ENCODE measurements at regions not wholly inside any gene's neighbourhood (a gene's known extent, or its start where the extent isn't known, plus 50 kb on each side); places are given as distances from the start of the nearest gene placed in this dataset.
"Not testable (repeated sequence)": the region's sequence is repeated elsewhere in the genome, so short reads cannot be mapped to it uniquely, and the experiment has no call there.

DNA sequence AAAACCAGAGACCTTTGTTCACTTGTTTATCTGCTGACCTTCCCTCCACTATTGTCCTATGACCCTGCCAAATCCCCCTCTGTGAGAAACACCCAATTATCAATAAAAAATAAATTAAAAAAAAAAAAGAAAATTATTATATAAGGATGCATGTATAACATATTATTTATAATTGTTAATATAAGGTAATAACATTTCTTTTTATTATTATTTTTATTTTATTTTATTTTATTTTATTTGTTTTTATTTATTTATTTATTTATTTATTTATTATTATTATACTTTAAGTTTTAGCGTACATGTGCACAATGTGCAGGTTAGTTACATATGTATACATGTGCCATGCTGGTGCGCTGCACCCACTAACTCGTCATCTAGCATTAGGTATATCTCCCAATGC, 672.9 kb upstream of the IMPG1 start:
- TF ChIP-seq, protein P1, sequence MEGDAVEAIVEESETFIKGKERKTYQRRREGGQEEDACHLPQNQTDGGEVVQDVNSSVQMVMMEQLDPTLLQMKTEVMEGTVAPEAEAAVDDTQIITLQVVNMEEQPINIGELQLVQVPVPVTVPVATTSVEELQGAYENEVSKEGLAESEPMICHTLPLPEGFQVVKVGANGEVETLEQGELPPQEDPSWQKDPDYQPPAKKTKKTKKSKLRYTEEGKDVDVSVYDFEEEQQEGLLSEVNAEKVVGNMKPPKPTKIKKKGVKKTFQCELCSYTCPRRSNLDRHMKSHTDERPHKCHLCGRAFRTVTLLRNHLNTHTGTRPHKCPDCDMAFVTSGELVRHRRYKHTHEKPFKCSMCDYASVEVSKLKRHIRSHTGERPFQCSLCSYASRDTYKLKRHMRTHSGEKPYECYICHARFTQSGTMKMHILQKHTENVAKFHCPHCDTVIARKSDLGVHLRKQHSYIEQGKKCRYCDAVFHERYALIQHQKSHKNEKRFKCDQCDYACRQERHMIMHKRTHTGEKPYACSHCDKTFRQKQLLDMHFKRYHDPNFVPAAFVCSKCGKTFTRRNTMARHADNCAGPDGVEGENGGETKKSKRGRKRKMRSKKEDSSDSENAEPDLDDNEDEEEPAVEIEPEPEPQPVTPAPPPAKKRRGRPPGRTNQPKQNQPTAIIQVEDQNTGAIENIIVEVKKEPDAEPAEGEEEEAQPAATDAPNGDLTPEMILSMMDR (IDR thresholded peaks at IDR 0.05; ENCODE audit: low read depth, low read length), result not testable (repeated sequence)
- not testable (repeated sequence) for TF ChIP-seq EZH2phosphoT487 (IDR thresholded peaks at IDR 0.05; ENCODE audit: low read depth)

Data from OCI-LY3 (cell line).